ENCODE measurements at regions not wholly inside any gene's neighbourhood (a gene's known extent, or its start where the extent isn't known, plus 50 kb on each side); places are given as distances from the start of the nearest gene placed in this dataset.

- no peaks in the 10 kb centered on the region for H3K4me1 ChIP-seq (ENCODE audit: insufficient read depth, low read length)
- no TSS peak for BruUV-seq (replicated peaks)
- H4K20me1 ChIP-seq (ENCODE audit: low read length), result no peaks in the 10 kb centered on the region
- ATAC-seq (no peak), DNase-seq (no peak)
- no peaks in the 10 kb centered on the region for H3K79me2 ChIP-seq (ENCODE audit: low read length)
- ChIA-PET CTCF (no interaction called here), POLR2A (ENCODE audit: unreplicated experiment) (no interaction called here)
- no peak overlapping the region for H3K27ac ChIP-seq (ENCODE audit: low read length)
- no peaks in the 10 kb centered on the region for H3K36me3 ChIP-seq (ENCODE audit: low read depth, low read length)
- TF ChIP-seq EZH2 (IDR thresholded peaks at IDR 0.05; ENCODE audit: low read length, unreplicated experiment), result no peak
- H3F3A ChIP-seq (ENCODE audit: low read length, unreplicated experiment), result no peaks in the 10 kb centered on the region
- H3K4me3 ChIP-seq (ENCODE audit: low read length), result no peak overlapping the region
- peaks cover 19% of the 10 kb centered on the region for H3K27me3 ChIP-seq (ENCODE audit: low read length)
- no peak overlapping the region for H3K4me2 ChIP-seq (ENCODE audit: low read length)
- intact Hi-C loops (cut with micrococcal nuclease), result no loop called here
- no peak overlapping the region for H2AFZ ChIP-seq (ENCODE audit: low read length)
- H3K9me2 ChIP-seq (replicated peaks; ENCODE audit: low read length), result no peaks in the 10 kb centered on the region
- no peak overlapping the region for H3K9ac ChIP-seq (ENCODE audit: low read length)
- no peaks in the 10 kb centered on the region for H3K9me3 ChIP-seq (ENCODE audit: low read length)
These were observed 571.1 kb upstream of the ARGLU1 start for GRCh38 chr13:107139006-107139405.

GRCh38 chr13:107138486-107138885 is 570.5 kb upstream of the ARGLU1 start:
- Histone ChIP-seq H3K9me3 (ENCODE audit: low read length) (no peaks in the 10 kb centered on the region), H3K4me1 (ENCODE audit: insufficient read depth, low read length) (no peaks in the 10 kb centered on the region), H4K20me1 (ENCODE audit: low read length) (no peaks in the 10 kb centered on the region), H3K27ac (ENCODE audit: low read length) (no peak overlapping the region), H3F3A (ENCODE audit: low read length, unreplicated experiment) (no peaks in the 10 kb centered on the region), H3K9ac (ENCODE audit: low read length) (no peak overlapping the region), H3K4me2 (ENCODE audit: low read length) (no peak overlapping the region), H3K79me2 (ENCODE audit: low read length) (no peaks in the 10 kb centered on the region), H3K9me2 (replicated peaks; ENCODE audit: low read length) (no peaks in the 10 kb centered on the region), H3K4me3 (ENCODE audit: low read length) (no peak overlapping the region), H3K27me3 (ENCODE audit: low read length) (peaks cover 23% of the 10 kb centered on the region), H2AFZ (ENCODE audit: low read length) (no peak overlapping the region), H3K36me3 (ENCODE audit: low read depth, low read length) (no peaks in the 10 kb centered on the region)
- no peak for DNase-seq
- intact Hi-C loops (cut with micrococcal nuclease), result no loop called here
- TF ChIP-seq, protein P1, sequence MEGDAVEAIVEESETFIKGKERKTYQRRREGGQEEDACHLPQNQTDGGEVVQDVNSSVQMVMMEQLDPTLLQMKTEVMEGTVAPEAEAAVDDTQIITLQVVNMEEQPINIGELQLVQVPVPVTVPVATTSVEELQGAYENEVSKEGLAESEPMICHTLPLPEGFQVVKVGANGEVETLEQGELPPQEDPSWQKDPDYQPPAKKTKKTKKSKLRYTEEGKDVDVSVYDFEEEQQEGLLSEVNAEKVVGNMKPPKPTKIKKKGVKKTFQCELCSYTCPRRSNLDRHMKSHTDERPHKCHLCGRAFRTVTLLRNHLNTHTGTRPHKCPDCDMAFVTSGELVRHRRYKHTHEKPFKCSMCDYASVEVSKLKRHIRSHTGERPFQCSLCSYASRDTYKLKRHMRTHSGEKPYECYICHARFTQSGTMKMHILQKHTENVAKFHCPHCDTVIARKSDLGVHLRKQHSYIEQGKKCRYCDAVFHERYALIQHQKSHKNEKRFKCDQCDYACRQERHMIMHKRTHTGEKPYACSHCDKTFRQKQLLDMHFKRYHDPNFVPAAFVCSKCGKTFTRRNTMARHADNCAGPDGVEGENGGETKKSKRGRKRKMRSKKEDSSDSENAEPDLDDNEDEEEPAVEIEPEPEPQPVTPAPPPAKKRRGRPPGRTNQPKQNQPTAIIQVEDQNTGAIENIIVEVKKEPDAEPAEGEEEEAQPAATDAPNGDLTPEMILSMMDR (conservative IDR thresholded peaks at IDR 0.05; ENCODE audit: low read depth, low read length), result no peak
- TF ChIP-seq EZH2 (IDR thresholded peaks at IDR 0.05; ENCODE audit: low read length, unreplicated experiment) (no peak), EZH2phosphoT487 (IDR thresholded peaks at IDR 0.05; ENCODE audit: borderline replicate concordance, low read length) (no peak)
- BruUV-seq (replicated peaks), result no TSS peak
- CTCF ChIA-PET, result no interaction called here
- POLR2A ChIA-PET (ENCODE audit: unreplicated experiment), result no interaction called here
- no peak for ATAC-seq

DNA sequence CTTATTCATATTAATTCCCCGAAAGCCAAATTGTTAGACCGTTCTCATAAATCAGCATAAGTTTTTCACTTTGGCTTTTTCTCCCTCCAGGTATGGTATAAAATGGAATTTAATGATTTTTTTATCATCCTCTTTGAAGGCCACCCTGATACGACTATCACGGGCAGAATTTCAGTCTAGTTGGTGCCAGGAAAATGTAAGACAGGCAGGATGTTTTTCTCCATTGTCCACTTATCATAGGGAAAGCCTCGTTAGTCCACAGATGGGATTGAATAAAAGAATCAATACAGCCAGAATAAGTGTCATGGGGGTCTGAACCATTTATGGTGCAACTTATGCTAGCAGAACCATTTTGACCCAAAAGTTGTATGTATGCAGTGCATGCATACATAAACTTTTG is 566.0 kb upstream of the ARGLU1 start:
- no peak for ATAC-seq
- POLR2A ChIA-PET (ENCODE audit: unreplicated experiment), result no interaction called here
- no TSS peak for BruUV-seq (replicated peaks)

DNA sequence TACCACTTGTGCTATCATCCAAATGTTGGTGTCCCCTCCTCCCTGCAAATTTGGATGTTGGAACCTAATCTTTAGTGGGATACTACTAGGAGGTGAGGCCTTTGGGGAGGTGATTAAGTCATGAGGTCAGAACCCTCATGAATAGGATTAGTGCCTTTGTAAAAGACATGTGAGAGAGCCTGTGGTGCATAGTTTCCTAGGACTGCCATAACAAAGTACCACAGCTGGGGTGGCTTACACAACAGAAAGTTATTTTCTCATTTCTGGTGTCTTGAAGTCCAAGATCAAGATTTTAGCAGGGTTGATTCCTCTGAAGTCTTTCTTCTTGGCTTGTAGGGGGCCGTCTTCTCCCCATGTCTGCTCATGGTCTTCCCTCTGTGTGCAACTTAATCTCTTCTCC is 562.6 kb upstream of the ARGLU1 start:
- DNase-seq (no peak), ATAC-seq (no peak)
- H3K27ac ChIP-seq (ENCODE audit: low read length), result no peak overlapping the region
- no peak overlapping the region for H2AFZ ChIP-seq (ENCODE audit: low read length)
- CTCF ChIA-PET, result no interaction called here
- no peak overlapping the region for H3K4me2 ChIP-seq (ENCODE audit: low read length)
- POLR2A ChIA-PET (ENCODE audit: unreplicated experiment), result no interaction called here
- intact Hi-C loops (cut with micrococcal nuclease), result no loop called here
- no peaks in the 10 kb centered on the region for H3F3A ChIP-seq (ENCODE audit: low read length, unreplicated experiment)
- BruUV-seq (replicated peaks), result no TSS peak
- peaks cover 28% of the 10 kb centered on the region for H3K27me3 ChIP-seq (ENCODE audit: low read length)
- no peak overlapping the region for H3K4me3 ChIP-seq (ENCODE audit: low read length)
- TF ChIP-seq EZH2phosphoT487 (IDR thresholded peaks at IDR 0.05; ENCODE audit: borderline replicate concordance, low read length) (no peak), EZH2 (IDR thresholded peaks at IDR 0.05; ENCODE audit: low read length, unreplicated experiment) (no peak)
- TF ChIP-seq, protein P1 (conservative IDR thresholded peaks at IDR 0.05; ENCODE audit: low read depth, low read length), result no peak
- no peaks in the 10 kb centered on the region for H3K9me3 ChIP-seq (ENCODE audit: low read length)
- H3K79me2 ChIP-seq (ENCODE audit: low read length), result no peaks in the 10 kb centered on the region
- H3K36me3 ChIP-seq (ENCODE audit: low read depth, low read length), result no peaks in the 10 kb centered on the region
- no peaks in the 10 kb centered on the region for H4K20me1 ChIP-seq (ENCODE audit: low read length)
- no peaks in the 10 kb centered on the region for H3K9me2 ChIP-seq (replicated peaks; ENCODE audit: low read length)
- no peaks in the 10 kb centered on the region for H3K4me1 ChIP-seq (ENCODE audit: insufficient read depth, low read length)
- H3K9ac ChIP-seq (ENCODE audit: low read length), result no peak overlapping the region

More for the DNA sequence above, 566.0 kb upstream of the ARGLU1 start:
- peaks cover 28% of the 10 kb centered on the region for H3K27me3 ChIP-seq (ENCODE audit: low read length)
- no peaks in the 10 kb centered on the region for H3K36me3 ChIP-seq (ENCODE audit: low read depth, low read length)
- no peak for DNase-seq
- intact Hi-C loops (cut with micrococcal nuclease), result no loop called here
- CTCF ChIA-PET, result no interaction called here
- H3K79me2 ChIP-seq (ENCODE audit: low read length), result no peaks in the 10 kb centered on the region
- no peak overlapping the region for H3K4me2 ChIP-seq (ENCODE audit: low read length)
- no peaks in the 10 kb centered on the region for H3K9me3 ChIP-seq (ENCODE audit: low read length)
- H3K4me3 ChIP-seq (ENCODE audit: low read length), result no peak overlapping the region
- H3K9ac ChIP-seq (ENCODE audit: low read length), result no peak overlapping the region
- H3K27ac ChIP-seq (ENCODE audit: low read length), result no peak overlapping the region
- H2AFZ ChIP-seq (ENCODE audit: low read length), result no peak overlapping the region
- no peaks in the 10 kb centered on the region for H4K20me1 ChIP-seq (ENCODE audit: low read length)
- H3K4me1 ChIP-seq (ENCODE audit: insufficient read depth, low read length), result no peaks in the 10 kb centered on the region
- no peaks in the 10 kb centered on the region for H3K9me2 ChIP-seq (replicated peaks; ENCODE audit: low read length)
- no peak for TF ChIP-seq EZH2 (IDR thresholded peaks at IDR 0.05; ENCODE audit: low read length, unreplicated experiment)
- no peak for TF ChIP-seq EZH2phosphoT487 (IDR thresholded peaks at IDR 0.05; ENCODE audit: borderline replicate concordance, low read length)
- H3F3A ChIP-seq (ENCODE audit: low read length, unreplicated experiment), result no peaks in the 10 kb centered on the region

Data from PC-3 (cell line).